HFF-Myc (cell line): ENCODE measurements at regions not wholly inside any gene's neighbourhood (a gene's known extent, or its start where the extent isn't known, plus 50 kb on each side); places are given as distances from the start of the nearest gene placed in this dataset.

Experiments
- DNase-seq: peaks from one replicate; pipeline ENCODE4 v3.0.0-alpha.2; 2011; ENCODE audit warnings: low read depth; ENCODE audit errors: extremely low read depth
- H3K4me3 ChIP-seq: replicated peaks from 2 replicates; pipeline ENCODE4 v1.5.1; 2011; ENCODE audit warnings: low read depth, mild to moderate bottlenecking, control low read depth, low read length
- CTCF ChIP-seq: IDR thresholded peaks from 2 replicates; pipeline ENCODE4 v1.5.1; 2012; ENCODE audit warnings: mild to moderate bottlenecking, low read depth, low read length, control low read depth; ENCODE audit errors: missing control alignments

DNA sequence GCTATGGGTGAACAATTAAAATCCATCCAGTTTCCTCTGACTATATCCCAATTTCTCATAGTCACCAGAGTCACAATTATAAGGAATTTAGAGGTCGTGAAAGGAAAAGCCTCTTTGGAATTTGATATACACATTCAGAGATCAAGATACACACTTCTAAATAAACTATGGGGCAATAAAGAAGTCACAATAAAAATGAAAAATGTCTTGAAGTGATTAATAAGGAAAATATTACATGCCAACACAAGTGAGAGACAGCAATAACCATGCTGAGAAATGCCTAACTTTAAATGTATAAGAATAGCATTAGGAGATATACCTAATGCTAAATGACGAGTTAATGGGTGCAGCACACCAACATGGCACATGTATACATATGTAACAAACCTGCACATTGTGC is 54.9 kb upstream of the ADAMTS19 start:
- no peak overlapping the region for H3K4me3 ChIP-seq

DNA sequence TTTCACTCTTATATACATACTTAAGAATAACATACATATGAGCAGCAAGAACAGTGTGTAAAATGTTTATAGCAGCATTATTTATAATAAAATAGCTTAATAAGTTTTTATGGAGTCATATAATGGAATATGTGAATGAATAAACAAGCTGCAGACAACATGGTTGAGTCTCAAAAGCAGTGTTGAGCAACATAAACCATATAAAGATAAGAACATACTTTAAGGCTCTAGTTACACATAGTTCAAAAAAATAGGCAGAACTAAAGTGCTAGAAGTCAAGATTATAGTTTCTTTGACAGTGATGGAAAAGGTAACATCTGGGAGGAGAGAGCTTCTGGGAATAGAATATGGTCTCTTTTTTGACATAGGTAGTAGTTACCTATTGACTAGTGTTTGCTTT is 53.7 kb upstream of the ADAMTS19 start:
- DNase-seq: no peak
- no peak for TF ChIP-seq CTCF
- no peak overlapping the region for H3K4me3 ChIP-seq

More for the DNA sequence above, 54.9 kb upstream of the ADAMTS19 start:
- no peak for TF ChIP-seq CTCF
- DNase-seq: no peak
